Psoas muscle (tissue), 7 donors: ENCODE measurements at regions not wholly inside any gene's neighbourhood (a gene's known extent, or its start where the extent isn't known, plus 50 kb on each side); places are given as distances from the start of the nearest gene placed in this dataset.

Experiments used
- ATAC-seq, 4 donors: fragments of 200-7000 bp; cut with Tn5 transposase; one replicate each; pipeline ENCODE4 v1.9.1; 2020; ENCODE audit warnings: moderate library complexity in 3 of 4, mild to moderate bottlenecking in 2 of 4
- DNase-seq, 2 donors: peaks; one replicate each; pipeline ENCODE4 v3.0.0-alpha.2; 2020
- H3K27ac ChIP-seq: fragments of 200-600 bp; one replicate; pipeline ENCODE4 v1.8.0; 2022
- H3K27me3 ChIP-seq, 3 donors: fragments of 200-600 bp in 1 of 3; one replicate each; pipeline versions ENCODE4 v1.6.1 to v1.8.0; 2013 to 2022; ENCODE audit warnings: low read length in 2 of 3, mild to moderate bottlenecking in 2 of 3, moderate library complexity in 1 of 3; ENCODE audit not compliant: insufficient read depth in 3 of 3
- H3K36me3 ChIP-seq, 2 donors: fragments of 200-600 bp in 1 of 2; one replicate each; pipeline versions ENCODE4 v1.6.1 to v1.8.0; 2013 to 2022; ENCODE audit warnings: low read depth in 1 of 2, mild to moderate bottlenecking in 1 of 2, moderate library complexity in 1 of 2; ENCODE audit not compliant: insufficient read depth in 1 of 2
- H3K4me1 ChIP-seq: fragments of 200-600 bp; one replicate; pipeline ENCODE4 v1.8.0; 2022
- H3K4me3 ChIP-seq: fragments of 200-600 bp; one replicate; pipeline ENCODE4 v1.8.0; 2022; ENCODE audit warnings: mild to moderate bottlenecking
- H3K9me3 ChIP-seq: fragments of 200-600 bp; one replicate; pipeline ENCODE4 v1.8.0; 2022
- CTCF ChIP-seq: fragments of 200-600 bp; IDR thresholded peaks from one replicate; pipeline ENCODE4 v1.8.0; 2022; ENCODE audit warnings: antibody characterized with exemption
- WGBS, 3 donors: extraction: QIAGEN DNeasy Blood & Tissue Kit; methylation state at CpG; one replicate each; pipeline versions ENCODE4 v1.1.6 to v1.1.7; 2013; 5-methylcytosine and 5-hydroxymethylcytosine counted together
- intact Hi-C, 2 donors: fragments of 100-400 bp; cut with DNase I; formaldehyde crosslinking; loops; one replicate each; pipeline versions ENCODE4 v1.11.0 to v1.14.2; 2022
- donor health status: healthy with polysubstance abuse.
- donor health status: DM: no; HTN: no; CAD: no; lungs with moderate emphysema.
- donor health status: Bipolar disorder and iron deficiency.
- donor health status: healthy.
- donor health status: DM: yes; HTN: yes; CAD: no.
- donor health status: DM: no; HTN: no; CAD: no.
- donor health status: DM: yes; HTN: yes; CAD: no.

- no peak overlapping the region for H3K4me3 ChIP-seq
- no peak for TF ChIP-seq CTCF
- no peaks in the 10 kb centered on the region for H3K36me3 ChIP-seq
- intact Hi-C loops: no loop called here
- no peak overlapping the region for H3K27ac ChIP-seq
- no peak for DNase-seq
- ATAC-seq: no peak
- H3K9me3 ChIP-seq: no peaks in the 10 kb centered on the region
- no peaks in the 10 kb centered on the region for H3K4me1 ChIP-seq
- WGBS, 3 donors: 78 to 92% (median 85%) methylated on average over 1 of the region's 1 CpG
- H3K27me3 ChIP-seq: no peaks in the 10 kb centered on the region
Measured at GRCh38 chr15:61575597-61575996, 346.5 kb upstream of the RORA start.

- Histone ChIP-seq H3K4me1 (no peaks in the 10 kb centered on the region), H3K9me3 (no peaks in the 10 kb centered on the region), H3K36me3 (no peaks in the 10 kb centered on the region), H3K27ac (no peak overlapping the region), H3K4me3 (no peak overlapping the region), H3K27me3 (no peaks in the 10 kb centered on the region)
- TF ChIP-seq CTCF: no peak
- no peak for ATAC-seq
- no peak for DNase-seq
- intact Hi-C loops: no loop called here
- WGBS, 3 donors: 89 to 94% (median 90%) methylated on average over 1 of the region's 1 CpG
Measured at GRCh38 chr15:61571026-61571425, 341.9 kb upstream of the RORA start.

GRCh38 chr15:61564785-61565184, 335.7 kb upstream of the RORA start:
- Histone ChIP-seq H3K9me3 (no peaks in the 10 kb centered on the region), H3K27ac (no peak overlapping the region), H3K27me3 (peaks cover 0 to 5% (median 0%) of the 10 kb centered on the region in 3 donors), H3K4me1 (no peaks in the 10 kb centered on the region), H3K36me3 (no peaks in the 10 kb centered on the region), H3K4me3 (no peak overlapping the region)
- ATAC-seq (no peak), DNase-seq (no peak)
- no peak for TF ChIP-seq CTCF
- 88 to 90% (median 89%) methylated on average over 3 of the region's 3 CpGs for WGBS, 3 donors
- intact Hi-C loops: no loop called here

GRCh38 chr15:61558172-61559136, 329.4 kb upstream of the RORA start:
- ATAC-seq (peak in 3 of 4 donors; percentile 76 to 89 (median 81)), DNase-seq (no peak)
- TF ChIP-seq CTCF: no peak
- 33 to 43% (median 41%) methylated on average over 6 of the region's 6 CpGs for WGBS, 3 donors
- Histone ChIP-seq H3K4me3 (no peak overlapping the region), H3K27ac (no peak overlapping the region), H3K27me3 (no peaks in the 10 kb centered on the region), H3K9me3 (no peaks in the 10 kb centered on the region), H3K4me1 (peaks cover 4% of the 10 kb centered on the region), H3K36me3 (no peaks in the 10 kb centered on the region)
- intact Hi-C loops: no loop called here
